ENCODE measurements at regions not wholly inside any gene's neighbourhood (a gene's known extent, or its start where the extent isn't known, plus 50 kb on each side); places are given as distances from the start of the nearest gene placed in this dataset.

GRCh38 chr2:184527058-184527457, 71.3 kb upstream of the ZNF804A start:
- TF ChIP-seq POLR2G (IDR thresholded peaks at IDR 0.05; ENCODE audit: low read depth, low read length) (no peak), FOS (IDR thresholded peaks at IDR 0.05; ENCODE audit: extremely low read depth, insufficient read length) (no peak)
